GM23248 (cell line): ENCODE measurements at regions not wholly inside any gene's neighbourhood (a gene's known extent, or its start where the extent isn't known, plus 50 kb on each side); places are given as distances from the start of the nearest gene placed in this dataset.

Source experiments
- EZH2 ChIP-seq: fragments of 200-600 bp; sonication (generic); IDR thresholded peaks from 2 replicates; pipeline ENCODE4 v1.6.1; 2018; ENCODE audit warnings: antibody characterized with exemption, mild to moderate bottlenecking; ENCODE audit not compliant: insufficient read depth, poor library complexity, severe bottlenecking
- EZH2phosphoT487 ChIP-seq: fragments of 200-600 bp; sonication (generic); IDR thresholded peaks from 2 replicates; pipeline ENCODE4 v1.6.1; 2018; ENCODE audit warnings: antibody characterized with exemption, moderate library complexity, mild to moderate bottlenecking, low read depth; ENCODE audit not compliant: insufficient read depth

- TF ChIP-seq EZH2: no peak
- no peak for TF ChIP-seq EZH2phosphoT487
Observed at GRCh38 chr10:78798976-78799730, 269.6 kb upstream of the ZMIZ1 start.
